NCI-H748 (cell line): ENCODE measurements at regions not wholly inside any gene's neighbourhood (a gene's known extent, or its start where the extent isn't known, plus 50 kb on each side); places are given as distances from the start of the nearest gene placed in this dataset.
A peak's percentile ranks its signal among the peaks of the same experiment; 100 is the strongest.

Experiments used
- DNase-seq: peaks from one replicate; lab custom pipeline; 2025; ENCODE audit not compliant: unreplicated experiment; lab: John Stamatoyannopoulos, UW

DNA sequence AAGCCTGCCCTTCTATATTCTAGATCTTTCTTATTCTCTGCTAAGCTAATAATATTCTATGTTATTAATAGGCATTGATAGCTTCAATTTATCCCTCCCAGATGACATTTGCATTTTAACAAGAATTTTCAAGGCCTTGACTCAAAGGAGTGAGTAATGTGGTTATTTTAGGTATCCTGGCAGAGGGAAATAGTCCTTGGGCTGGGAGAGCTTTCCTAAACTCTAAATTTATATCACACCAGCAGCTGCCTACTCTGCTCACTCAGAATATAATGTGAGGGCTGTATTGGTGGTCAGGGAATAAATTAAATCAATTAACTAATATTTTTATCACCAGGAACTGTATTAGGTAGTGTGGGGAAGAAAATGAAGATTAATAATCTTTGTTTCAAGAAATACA, 74.8 kb upstream of the ADAM23 start:
- no peak for DNase-seq

- DNase-seq = no peak
Observed at GRCh38 chr2:206368933-206369569, 74.3 kb upstream of the ADAM23 start.

- no peak for DNase-seq
Observed at GRCh38 chr2:206375956-206376355, 67.4 kb upstream of the ADAM23 start.

DNA sequence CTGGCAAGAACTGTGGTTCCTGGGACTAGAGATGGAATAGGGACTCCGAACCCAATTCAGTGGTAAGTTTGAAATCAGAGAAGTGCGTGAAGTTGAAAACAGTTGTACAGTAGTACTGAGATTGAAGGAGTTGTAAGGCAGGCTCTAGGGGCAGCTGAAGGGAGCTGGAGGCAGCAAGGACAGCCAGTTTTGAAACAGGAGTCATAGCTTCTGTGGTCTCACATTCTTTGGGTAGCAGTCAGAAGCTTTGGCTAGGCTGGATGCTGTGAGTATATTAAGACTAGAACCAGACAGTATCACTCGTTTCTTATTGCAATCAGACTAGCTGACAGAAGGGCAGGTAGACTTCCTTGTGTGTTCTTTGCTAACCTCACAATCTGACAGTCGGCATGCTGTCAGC, 64.5 kb upstream of the ADAM23 start:
- no peak for DNase-seq

GRCh38 chr2:206379266-206379665, 64.1 kb upstream of the ADAM23 start:
- DNase-seq = no peak

DNA sequence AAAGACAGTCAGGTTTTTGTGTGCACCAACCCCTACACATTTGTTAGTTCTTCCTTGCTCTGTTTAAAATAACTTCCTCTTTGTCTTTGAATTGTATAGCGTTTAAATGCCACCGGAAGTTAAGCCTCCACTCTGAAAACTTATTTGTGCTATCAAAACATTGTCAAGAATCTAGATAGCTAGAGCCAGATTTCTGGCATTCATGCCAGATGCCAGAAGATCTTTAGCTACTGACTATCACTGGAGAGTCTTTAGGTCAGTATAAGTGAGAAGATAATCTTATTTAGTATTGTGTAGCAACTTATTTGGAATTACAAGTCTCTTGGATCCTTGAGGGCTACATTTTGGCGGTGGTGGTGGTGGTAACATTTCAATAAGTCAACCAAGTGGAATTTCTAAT, 63.4 kb upstream of the ADAM23 start:
- no peak for DNase-seq

- DNase-seq = no peak
Observed at GRCh38 chr2:206381881-206382280, 61.5 kb upstream of the ADAM23 start.

DNA sequence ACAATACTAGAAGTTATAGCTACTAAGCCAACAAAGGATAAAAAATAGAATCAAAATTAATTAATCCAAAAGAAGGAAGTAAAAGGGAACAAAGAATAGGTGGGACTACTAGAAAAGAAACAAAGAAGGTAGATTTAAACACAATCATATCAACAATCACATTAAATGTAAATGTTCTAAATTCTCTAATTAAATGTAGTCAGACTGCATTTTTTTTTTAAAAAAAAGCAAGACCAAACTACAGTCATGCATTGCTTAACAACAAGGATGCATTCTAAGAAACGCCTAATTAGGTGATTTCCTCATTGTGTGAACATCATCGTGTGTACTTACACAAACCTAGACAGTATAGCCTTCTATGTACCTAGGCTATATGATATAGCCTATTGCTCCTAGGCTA, 59.7 kb upstream of the ADAM23 start:
- DNase-seq = no peak

DNA sequence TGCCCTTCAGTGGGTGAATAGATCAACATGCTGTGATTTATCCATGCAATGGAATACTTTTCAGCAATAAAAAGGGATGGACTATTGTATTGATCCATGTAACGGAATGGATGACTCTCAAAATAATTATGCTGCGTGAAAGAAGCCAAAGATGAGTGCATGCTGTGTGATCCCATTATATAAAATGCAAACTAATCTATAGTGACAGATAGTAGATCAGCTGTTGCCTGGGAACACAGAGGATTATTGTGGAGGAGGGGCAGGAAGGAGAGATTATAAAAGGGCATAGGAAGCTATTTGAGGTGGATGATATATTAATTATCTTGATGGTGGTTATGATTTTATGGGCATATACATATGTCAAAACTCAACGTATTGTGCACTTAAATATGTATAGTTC, 55.5 kb upstream of the ADAM23 start:
- no peak for DNase-seq

GRCh38 chr2:206388698-206389097, 54.6 kb upstream of the ADAM23 start:
- DNase-seq = no peak

- no peak for DNase-seq
Observed at GRCh38 chr2:206389164-206389563, 54.2 kb upstream of the ADAM23 start.

DNA sequence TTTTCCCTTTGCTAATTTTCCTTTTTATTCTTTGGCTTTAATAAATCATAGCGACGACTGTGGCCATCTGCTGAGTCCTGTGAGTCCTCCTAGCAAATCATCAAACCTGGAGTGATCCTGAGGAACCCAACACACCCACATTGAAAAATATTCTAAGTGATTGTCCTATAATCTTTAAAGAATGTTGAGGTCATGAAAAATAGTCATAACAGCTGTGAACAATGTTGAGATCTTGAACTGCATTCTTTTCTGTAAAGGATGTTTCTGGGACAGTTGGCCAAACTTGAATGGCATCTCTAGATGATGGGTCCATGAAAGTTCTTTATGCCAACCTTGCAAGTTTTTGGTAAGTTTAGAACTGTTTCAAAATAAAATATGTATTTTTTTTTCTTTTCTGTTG, 53.2 kb upstream of the ADAM23 start:
- DNase-seq = no peak

- DNase-seq = peak; percentile 64
Observed at GRCh38 chr2:206392118-206392517, 51.2 kb upstream of the ADAM23 start.
